ENCODE measurements at regions not wholly inside any gene's neighbourhood (a gene's known extent, or its start where the extent isn't known, plus 50 kb on each side); places are given as distances from the start of the nearest gene placed in this dataset.

GRCh38 chr12:125395583-125396215 is 330.5 kb downstream of the AACS start:
- peaks cover 1 to 2% of the 10 kb centered on the region in 2 experiments for H4K20me1 ChIP-seq (replicated peaks in 1 of 2; ENCODE audit: control insufficient read depth in 1 of 2, insufficient read depth in 2 of 2, low read length in 2 of 2)
- no peak overlapping the region for H2BK12ac ChIP-seq (ENCODE audit: low read depth, low read length)
- no peak overlapping the region for H2BK120ac ChIP-seq (replicated peaks; ENCODE audit: low read depth, low read length)
- ChIA-PET POLR2A (ENCODE audit: partially characterized antibody) (no interaction called here), CTCF (ENCODE audit: partially characterized antibody) (interaction anchor here (0.6 to 1.6 kb wide), 3 partner anchors 62 to 212 kb away, joined by 3 read pairs; no protein-coding TSS in a partner anchor)
- H3K27ac ChIP-seq (ENCODE audit: low read depth, low read length) = no peak overlapping the region
- H3K4me3 ChIP-seq (ENCODE audit: extremely low read depth in 1 of 4, insufficient read depth in 2 of 4, low read depth in 3 of 4, low read length in 4 of 4) = no peak overlapping the region
- no peak overlapping the region for H3K9ac ChIP-seq (replicated peaks in 1 of 4; ENCODE audit: extremely low read depth in 1 of 4, low read depth in 3 of 4, low read length in 3 of 4)
- no peak overlapping the region for H3K4ac ChIP-seq (replicated peaks; ENCODE audit: insufficient read length, low read depth, low read length)
- no peak overlapping the region for H2BK5ac ChIP-seq (ENCODE audit: low read depth, low read length)
- no peaks in the 10 kb centered on the region; a peak in 2 of 8 replicates for H3K36me3 ChIP-seq (ENCODE audit: control insufficient read depth in 2 of 4, insufficient read depth in 4 of 4, low read length in 3 of 4)
- no peaks in the 10 kb centered on the region for H3K4me1 ChIP-seq (replicated peaks in 1 of 4; ENCODE audit: control insufficient read depth in 3 of 4, insufficient read depth in 4 of 4, low read length in 3 of 4)
- no peaks in the 10 kb centered on the region for H3K79me2 ChIP-seq (ENCODE audit: control insufficient read depth in 1 of 2, insufficient read depth in 2 of 2, low read length in 2 of 2)
- no peak overlapping the region for H3K23ac ChIP-seq (ENCODE audit: insufficient read length)
- H2BK20ac ChIP-seq (ENCODE audit: low read length) = no peak overlapping the region
- WGBS, 2 experiments (ENCODE audit: extremely low coverage in 1 of 2, insufficient coverage in 1 of 2, insufficient read length in 1 of 2, insufficient replicate concordance in 2 of 2, low coverage in 1 of 2, low lambda C conversion rate in 2 of 2, missing lambda C conversion rate in 1 of 2) = 95% methylated on average over 5 of the region's 5 CpGs; no CpG with 5 or more reads in 1 of the 2 experiments
- H2AK5ac ChIP-seq (ENCODE audit: low read depth, low read length) = no peak overlapping the region
- H3K9me3 ChIP-seq (ENCODE audit: insufficient read depth in 2 of 2, low read depth in 1 of 2, low read length in 1 of 2) = peaks cover 0 to 3% of the 10 kb centered on the region in 2 experiments; a peak in 2 of 4 replicates
- no peak overlapping the region for H3K4me2 ChIP-seq (ENCODE audit: insufficient read depth in 1 of 2, low read depth in 2 of 2, low read length in 2 of 2)
- H3K14ac ChIP-seq (ENCODE audit: insufficient read length) = no peak overlapping the region
- no peak overlapping the region for H2AFZ ChIP-seq (ENCODE audit: low read length)
- no peaks in the 10 kb centered on the region; the same call in 1 of the 2 replicates for H3K23me2 ChIP-seq (ENCODE audit: low read depth, low read length)
- H3K79me1 ChIP-seq (ENCODE audit: low read depth, low read length) = no peaks in the 10 kb centered on the region; the same call in 1 of the 2 replicates
- no peak overlapping the region for H2BK15ac ChIP-seq (ENCODE audit: low read length)
- H4K91ac ChIP-seq (replicated peaks; ENCODE audit: insufficient read length, low read length) = no peak overlapping the region
- no peak overlapping the region for H3K56ac ChIP-seq (replicated peaks; ENCODE audit: insufficient read length, low read depth, low read length)
- no peak overlapping the region for H4K8ac ChIP-seq (ENCODE audit: extremely low read depth, insufficient read depth, low read length)
- no peak overlapping the region for H4K5ac ChIP-seq (ENCODE audit: insufficient read length, low read depth, low read length)
- no peaks in the 10 kb centered on the region for H3K27me3 ChIP-seq (replicated peaks in 1 of 4; ENCODE audit: control insufficient read depth in 3 of 4, extremely low read depth in 1 of 4, insufficient read depth in 3 of 4, low read length in 3 of 4)
- DNase-seq (ENCODE audit: low read depth in 1 of 2, low spot score in 2 of 2) = no peak
- no peak for FAIRE-seq
- H3K18ac ChIP-seq (ENCODE audit: extremely low read depth, low read length) = no peak overlapping the region
- TF ChIP-seq TAF1 (IDR thresholded peaks at IDR 0.05; ENCODE audit: low read depth, low read length) (no peak), CREB1 (IDR thresholded peaks at IDR 0.05) (no peak), USF2 (IDR thresholded peaks at IDR 0.05; ENCODE audit: low read length) (no peak), POU5F1 (IDR thresholded peaks at IDR 0.05; ENCODE audit: low read depth, low read length) (no peak), SIRT6 (IDR thresholded peaks at IDR 0.05; ENCODE audit: low read length) (no peak), RFX5 (IDR thresholded peaks at IDR 0.05; ENCODE audit: borderline replicate concordance, low read depth, low read length) (no peak), JUND (IDR thresholded peaks at IDR 0.05; ENCODE audit: low read length) (no peak), RBBP5 (IDR thresholded peaks at IDR 0.05; ENCODE audit: borderline replicate concordance, low read depth, low read length) (no peak), CTCF (IDR thresholded peaks at IDR 0.05; ENCODE audit: control extremely low read depth in 1 of 3, insufficient read depth in 1 of 3, low read depth in 1 of 3, low read length in 3 of 3) (no peak), RAD21 (IDR thresholded peaks at IDR 0.05 in 1 of 2, conservative IDR thresholded peaks at IDR 0.05 in 1 of 2; ENCODE audit: low read depth in 2 of 2, low read length in 2 of 2) (no peak)
